ENCODE measurements at regions not wholly inside any gene's neighbourhood (a gene's known extent, or its start where the extent isn't known, plus 50 kb on each side); places are given as distances from the start of the nearest gene placed in this dataset.

DNA sequence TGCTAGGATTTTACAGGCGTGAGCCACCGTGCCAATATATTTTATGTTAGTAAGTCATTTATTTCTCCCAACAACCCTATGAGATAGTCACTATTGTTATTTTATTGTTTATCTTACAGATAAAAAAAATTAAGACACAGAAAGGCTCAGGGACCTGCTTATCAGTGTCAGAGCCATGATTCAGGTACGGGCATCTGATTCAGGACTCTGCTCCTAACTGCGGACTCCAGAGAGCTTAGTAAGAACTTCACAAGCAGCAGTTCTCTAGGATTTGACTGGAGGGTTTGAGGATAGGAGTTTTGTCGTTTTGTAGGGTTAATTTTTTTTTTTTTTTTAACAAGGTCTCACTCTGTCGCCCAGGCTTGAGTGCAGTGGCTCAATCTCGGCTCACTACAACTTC is 174.2 kb downstream of the BCL11A start:
- no peak overlapping the region for H3K9ac ChIP-seq
- no peak for TF ChIP-seq Cebpa-rat (IDR thresholded peaks at IDR 0.05)
- no peaks in the 10 kb centered on the region for H3K9me3 ChIP-seq
- no peaks in the 10 kb centered on the region for H4K20me1 ChIP-seq
- no peak overlapping the region for H3K4me2 ChIP-seq
- H3K36me3 ChIP-seq = no peaks in the 10 kb centered on the region
- no peak overlapping the region for H3K27ac ChIP-seq
- peaks cover 5% of the 10 kb centered on the region; the same call in 1 of the 2 replicates for H3K4me1 ChIP-seq
- H3K27me3 ChIP-seq = no peaks in the 10 kb centered on the region
- H3K4me3 ChIP-seq = no peak overlapping the region

DNA sequence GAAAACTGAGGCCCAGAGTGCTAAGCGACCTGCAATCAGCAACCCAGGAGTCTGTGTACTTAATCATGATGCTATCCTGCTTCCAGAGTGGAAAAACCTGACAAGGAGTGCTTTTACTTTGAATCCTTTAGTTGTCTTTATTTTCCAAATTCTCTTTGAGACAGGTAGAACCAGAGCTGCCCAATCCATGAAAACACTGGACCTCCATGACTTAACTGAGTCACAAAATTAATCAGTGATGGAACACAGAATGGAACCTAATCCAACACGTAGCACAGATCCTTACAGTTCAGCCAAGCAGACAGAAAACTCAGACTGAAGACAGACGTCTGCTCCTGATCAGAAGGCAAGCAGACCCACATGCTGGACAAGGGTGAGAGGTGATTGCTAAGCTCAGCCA is 175.6 kb downstream of the BCL11A start:
- Histone ChIP-seq H3K4me1 (peaks cover 6% of the 10 kb centered on the region; the same call in 1 of the 2 replicates), H3K27ac (no peak overlapping the region), H3K4me2 (no peak overlapping the region)

DNA sequence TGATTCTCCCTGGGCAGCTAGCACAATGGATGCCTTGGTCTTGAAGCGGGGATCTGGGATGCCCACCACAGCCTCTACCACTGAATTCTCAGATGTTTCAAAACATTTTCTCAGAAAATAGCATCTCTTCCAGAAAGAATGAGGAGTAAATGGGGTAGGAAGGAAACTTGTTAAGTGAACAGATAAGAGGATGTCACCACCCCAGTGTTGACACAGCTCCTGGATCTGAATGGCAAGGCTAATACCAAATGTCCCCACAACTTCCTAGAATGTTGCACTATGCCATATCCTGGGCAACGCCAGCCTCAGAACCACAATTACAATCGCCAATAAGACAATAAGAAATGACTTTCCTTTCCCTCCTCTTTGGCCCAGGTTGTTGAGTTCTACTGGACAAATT is 177.2 kb downstream of the BCL11A start:
- no peak for TF ChIP-seq Cebpa-rat (IDR thresholded peaks at IDR 0.05)
- Histone ChIP-seq H3K9me3 (no peaks in the 10 kb centered on the region), H3K27ac (no peak overlapping the region), H3K27me3 (no peaks in the 10 kb centered on the region), H4K20me1 (no peaks in the 10 kb centered on the region), H3K9ac (no peak overlapping the region), H3K4me1 (peaks cover 22% of the 10 kb centered on the region), H3K36me3 (no peaks in the 10 kb centered on the region), H3K4me2 (no peak overlapping the region), H3K4me3 (no peak overlapping the region)

More for the DNA sequence above, 175.6 kb downstream of the BCL11A start:
- Histone ChIP-seq H3K9ac (no peak overlapping the region), H3K9me3 (no peaks in the 10 kb centered on the region), H3K4me3 (no peak overlapping the region), H3K27me3 (no peaks in the 10 kb centered on the region), H3K36me3 (no peaks in the 10 kb centered on the region), H4K20me1 (no peaks in the 10 kb centered on the region)
- TF ChIP-seq Cebpa-rat (IDR thresholded peaks at IDR 0.05) = no peak

DNA sequence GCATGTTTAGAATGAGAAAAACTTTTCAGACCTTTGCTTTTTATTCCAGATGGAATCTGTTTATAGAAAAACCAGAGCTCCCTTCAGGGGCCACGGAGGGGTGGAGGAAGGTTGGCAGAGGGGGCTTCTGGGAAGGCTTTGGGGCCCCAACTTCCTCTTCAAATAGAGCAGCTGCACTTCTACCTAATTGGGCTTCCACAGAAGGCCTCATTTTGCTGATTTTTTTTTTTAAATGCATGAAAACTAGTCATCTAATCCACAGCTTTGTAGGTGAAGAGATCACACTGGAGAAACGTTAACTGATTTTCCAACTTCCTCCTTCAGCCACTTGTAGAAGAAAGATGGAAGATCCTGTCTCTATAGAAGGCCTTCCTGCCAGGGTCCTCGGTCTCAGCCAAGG is 181.8 kb downstream of the BCL11A start:
- H3K4me1 ChIP-seq = peaks cover 51% of the 10 kb centered on the region
- no peaks in the 10 kb centered on the region for H3K36me3 ChIP-seq
- H3K27me3 ChIP-seq = no peaks in the 10 kb centered on the region
- H3K27ac ChIP-seq = peak overlapping the region; percentile 74
- H3K9me3 ChIP-seq = no peaks in the 10 kb centered on the region
- H3K4me2 ChIP-seq = peak overlapping the region; percentile 57
- no peaks in the 10 kb centered on the region for H4K20me1 ChIP-seq
- TF ChIP-seq Cebpa-rat (IDR thresholded peaks at IDR 0.05) = no peak
- H3K9ac ChIP-seq = no peak overlapping the region
- no peak overlapping the region for H3K4me3 ChIP-seq

DNA sequence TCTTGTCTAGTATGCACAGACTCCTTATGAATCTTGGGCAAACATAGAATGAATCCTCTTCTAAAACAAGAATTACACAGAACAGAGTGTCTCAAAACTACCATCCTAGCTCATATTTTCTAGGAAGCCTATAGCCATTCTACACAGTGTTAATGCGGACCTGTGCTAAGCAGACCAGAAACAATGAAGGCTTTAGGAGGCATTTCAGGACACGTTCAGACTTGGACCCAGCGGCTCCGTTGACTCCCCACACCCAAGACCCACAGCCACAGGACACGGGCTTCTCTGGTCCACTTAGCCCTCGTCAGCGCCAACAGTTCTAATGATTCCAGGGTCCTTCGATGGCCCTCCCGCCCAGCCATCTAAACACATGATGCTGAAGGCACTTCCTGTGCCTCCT is 182.2 kb downstream of the BCL11A start:
- Histone ChIP-seq H3K4me1 (peaks cover 56% of the 10 kb centered on the region), H3K9ac (no peak overlapping the region)

DNA sequence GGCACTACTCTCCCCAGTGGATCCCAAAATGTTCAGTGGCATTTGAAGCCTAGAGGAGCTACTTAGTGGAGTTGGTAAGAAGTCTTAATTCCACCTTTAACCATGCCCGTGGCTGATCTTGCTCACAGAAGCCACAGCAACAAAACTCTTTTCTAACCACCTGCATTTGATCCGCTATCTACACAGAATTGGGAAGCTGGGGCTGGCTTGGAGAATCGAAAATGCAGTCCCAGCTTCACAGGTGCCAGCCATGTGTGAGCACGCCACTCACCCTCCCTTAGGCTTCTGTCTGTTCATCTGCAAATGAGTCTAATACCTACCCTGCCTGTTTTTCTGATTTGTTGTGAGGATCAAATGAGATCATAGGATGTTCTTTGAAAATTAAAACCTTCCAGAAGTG is 182.6 kb downstream of the BCL11A start:
- Histone ChIP-seq H3K4me3 (no peak overlapping the region), H3K4me2 (peak overlapping the region; percentile 57), H3K27ac (peak overlapping the region; percentile 74), H3K9ac (no peak overlapping the region), H3K9me3 (no peaks in the 10 kb centered on the region), H3K36me3 (no peaks in the 10 kb centered on the region), H4K20me1 (no peaks in the 10 kb centered on the region), H3K4me1 (peaks cover 60% of the 10 kb centered on the region), H3K27me3 (no peaks in the 10 kb centered on the region)
- TF ChIP-seq Cebpa-rat (IDR thresholded peaks at IDR 0.05) = no peak

More for the DNA sequence above, 182.2 kb downstream of the BCL11A start:
- Histone ChIP-seq H3K4me2 (peak overlapping the region; percentile 57), H3K27ac (peak overlapping the region; percentile 74), H3K4me3 (no peak overlapping the region), H4K20me1 (no peaks in the 10 kb centered on the region), H3K27me3 (no peaks in the 10 kb centered on the region), H3K36me3 (no peaks in the 10 kb centered on the region), H3K9me3 (no peaks in the 10 kb centered on the region)
- no peak for TF ChIP-seq Cebpa-rat (IDR thresholded peaks at IDR 0.05)

DNA sequence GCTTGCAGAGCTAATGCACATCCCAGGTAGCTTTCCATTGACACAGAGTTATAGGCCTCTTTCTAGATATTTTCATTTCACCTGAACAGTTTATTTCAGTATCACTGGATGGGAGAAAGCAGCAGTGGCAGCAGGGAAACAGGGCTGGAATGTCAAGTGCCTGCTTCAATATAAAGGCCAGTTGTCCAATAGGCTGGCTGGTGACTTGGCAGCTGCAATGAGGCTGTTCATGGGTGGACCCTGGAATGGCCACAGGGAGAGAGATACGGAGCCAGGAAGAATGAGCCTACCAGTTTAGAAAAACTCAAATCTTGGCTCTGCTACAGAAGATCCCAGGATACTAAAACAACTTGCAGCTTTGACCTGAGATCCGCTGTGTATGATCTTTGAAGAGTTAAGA is 185.0 kb downstream of the BCL11A start:
- Histone ChIP-seq H3K36me3 (no peaks in the 10 kb centered on the region), H3K9ac (no peak overlapping the region), H3K4me2 (no peak overlapping the region), H3K9me3 (no peaks in the 10 kb centered on the region), H3K4me1 (peaks cover 84% of the 10 kb centered on the region), H3K27ac (no peak overlapping the region), H3K27me3 (no peaks in the 10 kb centered on the region), H3K4me3 (no peak overlapping the region), H4K20me1 (no peaks in the 10 kb centered on the region)
- no peak for TF ChIP-seq Cebpa-rat (IDR thresholded peaks at IDR 0.05)

DNA sequence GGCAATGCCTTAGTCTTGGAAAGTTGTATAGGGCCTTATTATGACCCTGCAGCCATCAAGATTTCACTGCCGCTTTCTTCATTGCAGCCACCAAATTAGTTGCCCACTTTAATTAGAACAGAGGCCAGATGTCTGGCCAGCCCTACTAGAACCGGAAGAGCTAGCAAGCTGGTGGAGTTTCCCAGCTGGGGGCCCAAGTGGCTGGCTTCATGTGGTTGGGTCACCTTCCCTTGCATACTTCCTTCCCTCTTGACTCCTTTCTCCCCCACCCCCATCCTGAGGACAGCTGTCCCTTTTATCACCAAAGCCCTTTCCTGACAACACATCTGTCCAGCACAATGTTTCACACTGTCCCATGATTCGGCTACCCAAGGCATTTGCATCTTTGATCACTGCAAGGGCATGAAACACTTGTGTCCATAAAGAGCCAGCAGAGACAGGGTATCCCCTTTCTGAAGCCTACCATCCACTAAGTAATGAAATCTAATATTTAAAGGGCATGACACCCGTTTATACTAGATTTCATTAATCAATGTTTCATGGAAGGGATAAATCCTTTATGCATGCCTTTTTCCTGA is 187.2 kb downstream of the BCL11A start:
- Histone ChIP-seq H3K27ac (peak overlapping the region; percentile 86), H3K4me1 (peaks cover 81% of the 10 kb centered on the region), H3K4me2 (peak overlapping the region; percentile 74), H3K36me3 (no peaks in the 10 kb centered on the region), H3K4me3 (no peak overlapping the region), H4K20me1 (no peaks in the 10 kb centered on the region), H3K9me3 (no peaks in the 10 kb centered on the region), H3K27me3 (no peaks in the 10 kb centered on the region), H3K9ac (peak overlapping the region; percentile 59)
- no peak for TF ChIP-seq Cebpa-rat (IDR thresholded peaks at IDR 0.05)

DNA sequence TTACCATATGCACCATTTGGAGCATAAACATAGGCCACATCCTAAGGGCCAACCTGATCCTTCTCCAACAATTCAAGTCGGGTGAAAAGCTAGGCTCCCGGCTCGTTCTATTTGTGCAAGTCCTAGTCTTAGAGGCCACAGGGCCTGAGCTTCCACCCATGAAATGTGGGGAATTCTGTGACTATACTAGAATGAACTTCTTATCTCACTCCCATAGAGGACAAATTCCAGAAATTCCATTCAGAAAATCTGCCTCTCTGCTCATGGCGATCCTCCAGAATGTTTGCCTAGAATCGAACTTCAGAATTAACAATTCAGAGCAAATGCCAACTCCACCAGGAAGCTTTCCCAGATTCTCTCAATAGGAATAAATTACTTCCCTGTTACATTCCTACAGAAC is 187.9 kb downstream of the BCL11A start:
- Histone ChIP-seq H3K4me2 (peak overlapping the region; percentile 74), H3K4me3 (no peak overlapping the region), H3K9me3 (no peaks in the 10 kb centered on the region), H3K4me1 (peaks cover 81% of the 10 kb centered on the region), H3K27me3 (no peaks in the 10 kb centered on the region), H4K20me1 (no peaks in the 10 kb centered on the region), H3K27ac (peak overlapping the region; percentile 86), H3K36me3 (no peaks in the 10 kb centered on the region), H3K9ac (peak overlapping the region; percentile 59; the same call in 1 of the 2 replicates)
- TF ChIP-seq Cebpa-rat (IDR thresholded peaks at IDR 0.05) = no peak

DNA sequence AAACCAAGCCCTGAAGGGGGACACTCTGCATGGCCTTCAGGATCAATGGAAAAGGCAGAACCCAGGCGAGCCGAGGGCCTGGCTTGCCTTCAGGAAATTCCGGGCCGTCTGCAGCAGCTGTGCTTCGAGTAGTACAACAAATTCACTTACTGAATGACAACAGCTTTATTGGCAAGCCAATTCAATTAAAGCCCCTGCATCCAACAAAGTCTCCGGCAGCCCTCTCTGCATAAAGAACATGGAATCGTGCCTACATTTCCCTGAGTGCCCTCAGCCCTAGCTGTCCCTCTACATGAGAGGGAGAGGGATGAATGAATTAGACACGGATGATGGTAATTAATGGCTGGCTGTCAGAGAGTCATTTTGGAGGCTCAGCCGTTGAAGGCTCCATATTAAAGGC is 189.0 kb downstream of the BCL11A start:
- H3K4me1 ChIP-seq = peaks cover 82% of the 10 kb centered on the region
- H3K4me3 ChIP-seq = no peak overlapping the region
- H3K9ac ChIP-seq = no peak overlapping the region
- peak overlapping the region; percentile 86 for H3K27ac ChIP-seq
- no peaks in the 10 kb centered on the region for H3K9me3 ChIP-seq
- H4K20me1 ChIP-seq = no peaks in the 10 kb centered on the region
- H3K4me2 ChIP-seq = peak overlapping the region; percentile 74
- H3K36me3 ChIP-seq = no peaks in the 10 kb centered on the region
- no peaks in the 10 kb centered on the region for H3K27me3 ChIP-seq
- no peak for TF ChIP-seq Cebpa-rat (IDR thresholded peaks at IDR 0.05)

DNA sequence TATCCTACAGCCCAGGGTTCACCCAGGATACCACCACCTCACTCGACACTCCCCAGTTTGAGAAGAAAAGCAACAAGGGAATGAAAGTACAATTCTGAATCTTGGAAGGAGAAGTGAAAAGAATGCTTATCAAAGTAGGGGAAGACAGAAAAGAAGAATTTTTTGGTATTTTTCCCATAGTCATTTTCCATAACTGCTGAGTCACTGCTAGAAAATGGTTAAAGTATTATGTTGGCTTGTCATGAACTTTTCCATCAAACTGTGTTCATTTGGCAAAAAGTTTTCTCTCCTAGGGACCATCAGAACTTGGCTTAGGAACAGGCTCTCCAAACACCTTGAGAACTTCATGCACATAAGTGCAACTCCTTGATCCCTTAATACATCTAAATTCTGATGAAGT is 192.0 kb downstream of the BCL11A start:
- Histone ChIP-seq H4K20me1 (no peaks in the 10 kb centered on the region), H3K4me2 (peak overlapping the region; percentile 19; the same call in 1 of the 2 replicates), H3K9me3 (no peaks in the 10 kb centered on the region), H3K27ac (no peak overlapping the region), H3K9ac (no peak overlapping the region), H3K4me1 (peaks cover 93% of the 10 kb centered on the region), H3K4me3 (no peak overlapping the region), H3K36me3 (no peaks in the 10 kb centered on the region), H3K27me3 (no peaks in the 10 kb centered on the region)
- no peak for TF ChIP-seq Cebpa-rat (IDR thresholded peaks at IDR 0.05)
